GM18867 (cell line): ENCODE measurements at regions not wholly inside any gene's neighbourhood (a gene's known extent, or its start where the extent isn't known, plus 50 kb on each side); places are given as distances from the start of the nearest gene placed in this dataset.

Experiments
- ATAC-seq: cut with Tn5 transposase; IDR thresholded peaks from one replicate; pipeline ENCODE4 v1.9.1; 2021; ENCODE audit warnings: mild to moderate bottlenecking, moderate library complexity; ENCODE audit not compliant: unreplicated experiment

GRCh38 chr16:16865374-16865773 is 486.4 kb downstream of the NPIPA7 start:
- ATAC-seq: no peak

GRCh38 chr16:16867973-16868372 is 489.0 kb downstream of the NPIPA7 start:
- ATAC-seq: no peak

GRCh38 chr16:16868727-16869126 is 489.8 kb downstream of the NPIPA7 start:
- ATAC-seq: no peak

GRCh38 chr16:16869746-16870145 is 490.8 kb downstream of the NPIPA7 start:
- no peak for ATAC-seq

GRCh38 chr16:16871196-16871595 is 492.3 kb downstream of the NPIPA7 start:
- no peak for ATAC-seq

GRCh38 chr16:16877061-16877460 is 498.1 kb downstream of the NPIPA7 start:
- no peak for ATAC-seq

GRCh38 chr16:16879567-16880251 is 500.8 kb downstream of the NPIPA7 start:
- no peak for ATAC-seq

- ATAC-seq: no peak
Observed at GRCh38 chr16:16881814-16882213, 502.9 kb downstream of the NPIPA7 start.

- ATAC-seq: no peak
Observed at GRCh38 chr16:16882766-16883165, 503.8 kb downstream of the NPIPA7 start.

GRCh38 chr16:16884451-16884850 is 505.5 kb downstream of the NPIPA7 start:
- no peak for ATAC-seq

- no peak for ATAC-seq
Observed at GRCh38 chr16:16887193-16887592, 508.3 kb downstream of the NPIPA7 start.

GRCh38 chr16:16890964-16891363 is 512.0 kb downstream of the NPIPA7 start:
- no peak for ATAC-seq

- ATAC-seq: no peak
Observed at GRCh38 chr16:16904601-16905000, 525.7 kb downstream of the NPIPA7 start.

- no peak for ATAC-seq
Observed at GRCh38 chr16:16905850-16906249, 526.9 kb downstream of the NPIPA7 start.

- ATAC-seq: no peak
Observed at GRCh38 chr16:16907089-16907488, 528.1 kb downstream of the NPIPA7 start.

- ATAC-seq: no peak
Observed at GRCh38 chr16:16908077-16908476, 529.1 kb downstream of the NPIPA7 start.

GRCh38 chr16:16909126-16909525 is 530.2 kb downstream of the NPIPA7 start:
- no peak for ATAC-seq

GRCh38 chr16:16910666-16911065 is 531.7 kb downstream of the NPIPA7 start:
- no peak for ATAC-seq

GRCh38 chr16:16915771-16916170 is 536.8 kb downstream of the NPIPA7 start:
- no peak for ATAC-seq

- ATAC-seq: no peak
Observed at GRCh38 chr16:16917191-16917785, 538.3 kb downstream of the NPIPA7 start.

- no peak for ATAC-seq
Observed at GRCh38 chr16:16923479-16923878, 544.5 kb downstream of the NPIPA7 start.

GRCh38 chr16:16924613-16925012 is 545.7 kb downstream of the NPIPA7 start:
- ATAC-seq: no peak

GRCh38 chr16:16925432-16925831 is 545.3 kb downstream of the XYLT1 start:
- no peak for ATAC-seq
